IMR-90 (cell line): ENCODE measurements at regions not wholly inside any gene's neighbourhood (a gene's known extent, or its start where the extent isn't known, plus 50 kb on each side); places are given as distances from the start of the nearest gene placed in this dataset.

Source experiments
- ATAC-seq: fragments of 200-7000 bp; cut with Tn5 transposase; 2 replicates; pipeline ENCODE4 v1.9.1; 2020; ENCODE audit warnings: low read depth, mild to moderate bottlenecking, moderate library complexity
- BruUV-seq: library from RNA; stranded (reverse); fragments of 400-500 nt; replicated peaks from 2 replicates; lab custom pipeline; 2021; lab: Mats Ljungman, UMichigan
- CTCF ChIA-PET: fragments of 300-600 bp; formaldehyde crosslinking; extraction: SDS; loops from one replicate; lab custom pipeline; 2021; ENCODE audit warnings: antibody characterized with exemption; lab: Yijun Ruan, JAX
- POLR2A ChIA-PET: fragments of 300-600 bp; sonication (Branson Sonifier 250); formaldehyde crosslinking; loops from one replicate; lab custom pipeline; 2022; ENCODE audit warnings: antibody characterized with exemption; ENCODE audit not compliant: unreplicated experiment; lab: Charles Lee
- DNase-seq: peaks from one replicate; pipeline ENCODE4 v3.0.0; 2013
- H2AFZ ChIP-seq: replicated peaks from 2 replicates; pipeline ENCODE3; 2013; ENCODE audit warnings: low read length, mild to moderate bottlenecking; ENCODE audit not compliant: poor library complexity
- H2AK5ac ChIP-seq: 2 replicates; pipeline ENCODE4 v1.6.1; 2013; ENCODE audit warnings: low read depth, low read length, inconsistent platforms
- H2AK9ac ChIP-seq: replicated peaks from 2 replicates; pipeline ENCODE3; 2013; ENCODE audit warnings: mild to moderate bottlenecking, low read depth, low read length, moderate library complexity; ENCODE audit not compliant: poor library complexity
- H2BK120ac ChIP-seq: 2 replicates; pipeline ENCODE4 v1.6.1; 2013; ENCODE audit warnings: low read depth, low read length, inconsistent platforms
- H2BK15ac ChIP-seq: 3 replicates; pipeline ENCODE4 v1.6.1; 2013; ENCODE audit warnings: low read depth, low read length, inconsistent platforms
- H2BK20ac ChIP-seq: 2 replicates; pipeline ENCODE4 v1.6.1; 2013; ENCODE audit warnings: low read depth, mild to moderate bottlenecking, inconsistent platforms, low read length, moderate library complexity
- H2BK5ac ChIP-seq: 2 replicates; pipeline ENCODE4 v1.6.1; 2013; ENCODE audit warnings: mild to moderate bottlenecking, low read depth, low read length, inconsistent platforms; ENCODE audit not compliant: poor library complexity, severe bottlenecking
- H3K14ac ChIP-seq: replicated peaks from 2 replicates; pipeline ENCODE4 v1.6.1; 2013; ENCODE audit warnings: low read depth, low read length, inconsistent platforms
- H3K18ac ChIP-seq: 2 replicates; pipeline ENCODE4 v1.6.1; 2013; ENCODE audit warnings: low read depth, low read length, control low read depth
- H3K23ac ChIP-seq: 2 replicates; pipeline ENCODE4 v1.6.1; 2013; ENCODE audit warnings: low read depth, low read length, inconsistent platforms
- H3K27ac ChIP-seq: 2 replicates; pipeline ENCODE4 v1.5.1; 2013; ENCODE audit warnings: mild to moderate bottlenecking, control low read depth, low read length; ENCODE audit not compliant: insufficient read depth
- H3K27me3 ChIP-seq: 2 replicates; pipeline ENCODE4 v1.6.1; 2013; ENCODE audit warnings: low read length; ENCODE audit not compliant: control insufficient read depth, insufficient read depth
- H3K36me3 ChIP-seq: 2 replicates; pipeline ENCODE4 v1.6.1; 2013; ENCODE audit warnings: low read length, mixed read lengths; ENCODE audit not compliant: control insufficient read depth, insufficient read depth
- H3K4ac ChIP-seq: 2 replicates; pipeline ENCODE4 v1.6.1; 2013; ENCODE audit warnings: low read depth, low read length, inconsistent platforms
- H3K4me1 ChIP-seq: 2 replicates; pipeline ENCODE4 v1.6.1; 2013; ENCODE audit warnings: low read length, mixed read lengths; ENCODE audit not compliant: control insufficient read depth, insufficient read depth
- H3K4me2 ChIP-seq: 2 replicates; pipeline ENCODE4 v1.6.1; 2013; ENCODE audit warnings: low read depth, mild to moderate bottlenecking, control low read depth, low read length, moderate library complexity
- H3K4me3 ChIP-seq: 2 replicates; pipeline ENCODE4 v1.5.1; 2013; ENCODE audit warnings: low read depth, mild to moderate bottlenecking, control low read depth, low read length, moderate library complexity; ENCODE audit not compliant: insufficient read depth
- H3K56ac ChIP-seq: 2 replicates; pipeline ENCODE4 v1.6.1; 2013; ENCODE audit warnings: low read length, inconsistent platforms; ENCODE audit not compliant: insufficient read depth; ENCODE audit errors: extremely low read depth
- H3K79me1 ChIP-seq, 2 experiments: 2 replicates each; pipeline ENCODE4 v1.6.1; 2013; ENCODE audit warnings: low read length in 2 of 2, inconsistent platforms in 1 of 2, low read depth in 1 of 2
- H3K9ac ChIP-seq: 2 replicates; pipeline ENCODE4 v1.6.1; 2013; ENCODE audit warnings: low read depth, low read length, control low read depth
- H3K9me1 ChIP-seq: 2 replicates; pipeline ENCODE4 v1.6.1; 2013; ENCODE audit warnings: low read length, inconsistent platforms; ENCODE audit not compliant: insufficient read depth
- H3K9me3 ChIP-seq: 2 replicates; pipeline ENCODE4 v1.6.1; 2013; ENCODE audit warnings: low read length; ENCODE audit not compliant: control insufficient read depth, insufficient read depth
- H4K20me1 ChIP-seq: 2 replicates; pipeline ENCODE4 v1.6.1; 2013; ENCODE audit warnings: low read length, inconsistent platforms; ENCODE audit not compliant: insufficient read depth
- H4K5ac ChIP-seq: 2 replicates; pipeline ENCODE4 v1.6.1; 2013; ENCODE audit warnings: mild to moderate bottlenecking, low read depth, low read length, control low read depth
- H4K8ac ChIP-seq, 2 experiments: 2 replicates each; pipeline ENCODE4 v1.6.1; 2013; ENCODE audit warnings: low read depth in 2 of 2, low read length in 2 of 2, control low read depth in 1 of 2, inconsistent platforms in 1 of 2
- H4K91ac ChIP-seq: 2 replicates; pipeline ENCODE4 v1.6.1; 2013; ENCODE audit warnings: low read depth, low read length, inconsistent platforms; ENCODE audit not compliant: insufficient read depth
- BHLHE40 ChIP-seq: fragments of 150-350 bp; IDR thresholded peaks from 2 replicates; pipeline ENCODE4 v1.6.1; 2016; ENCODE audit warnings: mild to moderate bottlenecking, low read depth, low read length
- CEBPB ChIP-seq: IDR thresholded peaks from 2 replicates; pipeline ENCODE4 v1.6.1; 2012; ENCODE audit warnings: low read depth, low read length, improper control_type of control experiment
- CHD1 ChIP-seq: IDR thresholded peaks from 2 replicates; pipeline ENCODE4 v1.6.1; 2012; ENCODE audit warnings: low read depth, low read length, improper control_type of control experiment
- CTCF ChIP-seq: conservative IDR thresholded peaks from 2 replicates; pipeline ENCODE4 v1.5.1; 2012; ENCODE audit warnings: mild to moderate bottlenecking, low read depth, low read length, improper control_type of control experiment
- ELK1 ChIP-seq: fragments of 150-350 bp; IDR thresholded peaks from 2 replicates; pipeline ENCODE4 v1.6.1; 2016; ENCODE audit warnings: low read depth, mild to moderate bottlenecking, low read length, moderate library complexity, borderline replicate concordance
- FOS ChIP-seq: fragments of 150-350 bp; IDR thresholded peaks from 2 replicates; pipeline ENCODE4 v1.6.1; 2016; ENCODE audit warnings: low read depth, low read length
- MAFK ChIP-seq: IDR thresholded peaks from 2 replicates; pipeline ENCODE4 v1.6.1; 2012; ENCODE audit warnings: low read depth, low read length, improper control_type of control experiment
- MAZ ChIP-seq: IDR thresholded peaks from 2 replicates; pipeline ENCODE4 v1.6.1; 2012; ENCODE audit warnings: low read depth, mild to moderate bottlenecking, low read length, improper control_type of control experiment, moderate library complexity, borderline replicate concordance
- MXI1 ChIP-seq: IDR thresholded peaks from 2 replicates; pipeline ENCODE4 v1.6.1; 2012; ENCODE audit warnings: low read depth, mild to moderate bottlenecking, low read length, moderate library complexity, borderline replicate concordance
- NFE2L2 ChIP-seq: fragments of 150-350 bp; IDR thresholded peaks from 2 replicates; pipeline ENCODE4 v1.6.1; 2016; ENCODE audit warnings: low read depth, mild to moderate bottlenecking, low read length
- POLR2A ChIP-seq: IDR thresholded peaks from 2 replicates; pipeline ENCODE4 v1.6.1; 2012; ENCODE audit warnings: mild to moderate bottlenecking, low read depth, low read length
- RAD21 ChIP-seq: IDR thresholded peaks from 2 replicates; pipeline ENCODE4 v1.6.1; 2012; ENCODE audit warnings: low read length, improper control_type of control experiment
- RCOR1 ChIP-seq: IDR thresholded peaks from 2 replicates; pipeline ENCODE4 v1.6.1; 2012; ENCODE audit warnings: mild to moderate bottlenecking, low read length, improper control_type of control experiment; ENCODE audit not compliant: insufficient replicate concordance
- RFX5 ChIP-seq: IDR thresholded peaks from 2 replicates; pipeline ENCODE4 v1.8.0; 2012; ENCODE audit warnings: low read depth, mild to moderate bottlenecking, low read length, moderate library complexity
- SMC3 ChIP-seq: fragments of 150-350 bp; IDR thresholded peaks from 2 replicates; pipeline ENCODE4 v1.6.1; 2016; ENCODE audit warnings: low read depth, mild to moderate bottlenecking, antibody characterized with exemption, low read length, moderate library complexity
- USF2 ChIP-seq: fragments of 150-350 bp; IDR thresholded peaks from 2 replicates; pipeline ENCODE4 v1.6.1; 2017; ENCODE audit warnings: mild to moderate bottlenecking, antibody characterized with exemption, low read length, low read depth
- WGBS, 2 experiments: methylation state at CpG; one replicate each; pipeline versions ENCODE4 v1.1.5 to v1.1.7; 2013; ENCODE audit warnings: missing lambda C conversion rate in 2 of 2; ENCODE audit not compliant: insufficient read length in 1 of 2; ENCODE audit errors: extremely low coverage in 2 of 2; 5-methylcytosine and 5-hydroxymethylcytosine counted together
- dilution Hi-C: fragments of 300-500 bp; cut with HindIII; formaldehyde crosslinking; loops from one replicate; pipeline ENCODE4 v1.14.3; 2018; ENCODE audit warnings: low sequenced_read_pairs; ENCODE audit not compliant: unreplicated experiment
- in situ Hi-C: fragments of 300-500 bp; cut with MboI; formaldehyde crosslinking; loops from 3 replicates; pipeline ENCODE4 v1.14.3; 2019; ENCODE audit warnings: low sequenced_read_pairs, inconsistent platforms, mixed read lengths
- intact Hi-C: fragments of 100-400 bp; cut with micrococcal nuclease; formaldehyde crosslinking; loops from 2 replicates; pipeline ENCODE4 v1.10.0; 2022

- H3K9ac ChIP-seq: no peak overlapping the region
- WGBS, 2 experiments: no CpG with 5 or more reads among the region's 2 CpGs
- no peaks in the 10 kb centered on the region for H3K4me1 ChIP-seq
- intact Hi-C loops: no loop called here
- no peak overlapping the region for H2BK5ac ChIP-seq
- H3K56ac ChIP-seq: no peak overlapping the region
- H3K23ac ChIP-seq: no peak overlapping the region
- H3K79me1 ChIP-seq: no peaks in the 10 kb centered on the region
- H3K27me3 ChIP-seq: no peaks in the 10 kb centered on the region
- H3K4me2 ChIP-seq: no peak overlapping the region
- H2AK5ac ChIP-seq: no peak overlapping the region
- POLR2A ChIA-PET: no interaction called here
- no peak overlapping the region for H2AFZ ChIP-seq
- no peak overlapping the region for H3K4me3 ChIP-seq
- H3K27ac ChIP-seq: no peak overlapping the region
- H2BK20ac ChIP-seq: no peak overlapping the region
- dilution Hi-C loops: no loop called here
- H4K8ac ChIP-seq: no peak overlapping the region
- H4K20me1 ChIP-seq: no peaks in the 10 kb centered on the region
- no peak overlapping the region for H2BK15ac ChIP-seq
- no TSS peak for BruUV-seq
- H3K4ac ChIP-seq: no peak overlapping the region
- no peaks in the 10 kb centered on the region for H3K9me3 ChIP-seq
- no peak overlapping the region for H4K5ac ChIP-seq
- no peaks in the 10 kb centered on the region for H3K36me3 ChIP-seq
- no peak overlapping the region for H4K91ac ChIP-seq
- no peak overlapping the region for H3K14ac ChIP-seq
- H3K18ac ChIP-seq: no peak overlapping the region
- no peak overlapping the region for H2BK120ac ChIP-seq
- ATAC-seq (no peak), DNase-seq (no peak)
- in situ Hi-C loops: no loop called here
- H2AK9ac ChIP-seq: no peak overlapping the region
- CTCF ChIA-PET: no interaction called here
- H3K9me1 ChIP-seq: no peaks in the 10 kb centered on the region
- TF ChIP-seq BHLHE40 (no peak), FOS (no peak), ELK1 (no peak), CTCF (no peak), NFE2L2 (no peak), SMC3 (no peak), MAZ (no peak), MAFK (no peak), POLR2A (no peak), MXI1 (no peak), RAD21 (no peak), CEBPB (no peak), RCOR1 (no peak), RFX5 (no peak), USF2 (no peak), CHD1 (no peak)
Observed at GRCh38 chr10:18879284-18879683, 169.3 kb upstream of the MALRD1 start.
